K562 (cell line): ENCODE measurements at regions not wholly inside any gene's neighbourhood (a gene's known extent, or its start where the extent isn't known, plus 50 kb on each side); places are given as distances from the start of the nearest gene placed in this dataset.

Source experiments
- ATAC-seq: fragments of 200-7000 bp; cut with Tn5 transposase; 3 replicates; pipeline ENCODE4 v1.9.1; 2020; ENCODE audit warnings: moderate library complexity
- BruUV-seq: library from RNA; stranded (reverse); fragments of 400-500 nt; replicated peaks from 2 replicates; lab custom pipeline; 2021; lab: Mats Ljungman, UMichigan
- CTCF ChIA-PET: fragments of 300-600 bp; formaldehyde crosslinking; extraction: SDS; loops from one replicate; lab custom pipeline; 2021; ENCODE audit warnings: low intra/inter-chr PET ratio; lab: Yijun Ruan, JAX
- POLR2A ChIA-PET: fragments of 300-600, 350-650 bp; sonication (Branson Sonifier 250); formaldehyde crosslinking; extraction: SDS; loops from one replicate; lab custom pipeline; 2021; ENCODE audit warnings: antibody characterized with exemption, inconsistent platforms; lab: Yijun Ruan, JAX
- DNase-seq, 4 experiments: peaks; one replicate each; pipeline versions ENCODE4 v3.0.0 to v3.0.0-alpha.2; 2011 to 2018; ENCODE audit warnings: low spot score in 3 of 4, mixed read lengths in 3 of 4; ENCODE audit errors: extremely low read depth in 1 of 4
- FAIRE-seq: peaks from 2 replicates; lab custom pipeline; 2011; peaks lifted over from hg19 to GRCh38; lab: Jason Lieb, UNC
- H2AFZ ChIP-seq: 2 replicates; pipeline ENCODE4 v1.6.0; 2011; ENCODE audit warnings: low read depth, low read length, control low read depth, inconsistent platforms
- H3K27ac ChIP-seq: fragments of 200-600 bp; 3 replicates; pipeline ENCODE4 v1.8.0; 2011; ENCODE audit warnings: low read depth, mild to moderate bottlenecking, control low read depth, inconsistent platforms, low read length, moderate library complexity, mixed read lengths; ENCODE audit errors: extremely low read depth
- H3K27me3 ChIP-seq, 2 experiments: fragments of 300-600 bp in 1 of 2; 2 replicates in 1 of 2; 3 replicates in 1 of 2; pipeline versions ENCODE4 v1.6.0 to v1.8.0; 2011; ENCODE audit warnings: inconsistent platforms in 2 of 2, low read length in 2 of 2, mild to moderate bottlenecking in 1 of 2, mixed read lengths in 1 of 2, moderate library complexity in 1 of 2; ENCODE audit not compliant: control insufficient read depth in 2 of 2, insufficient read depth in 2 of 2
- H3K36me3 ChIP-seq: fragments of 300-600 bp; 3 replicates; pipeline ENCODE4 v1.8.0; 2011; ENCODE audit warnings: mild to moderate bottlenecking, low read length, inconsistent platforms; ENCODE audit not compliant: control insufficient read depth, insufficient read depth
- H3K4me1 ChIP-seq, 2 experiments: fragments of 200-600 bp in 1 of 2; replicated peaks in 1 of 2; 2 replicates in 1 of 2; 3 replicates in 1 of 2; pipeline versions ENCODE4 v1.5.1 to v1.8.0; 2011; ENCODE audit warnings: inconsistent platforms in 2 of 2, low read length in 2 of 2, mild to moderate bottlenecking in 1 of 2, mixed read lengths in 1 of 2, moderate library complexity in 1 of 2; ENCODE audit not compliant: control insufficient read depth in 2 of 2, insufficient read depth in 2 of 2
- H3K4me2 ChIP-seq: 2 replicates; pipeline ENCODE4 v1.6.1; 2011; ENCODE audit warnings: low read length, control low read depth, inconsistent platforms, mixed read lengths; ENCODE audit not compliant: insufficient read depth
- H3K4me3 ChIP-seq: fragments of 200-600 bp; sonication (generic), shearing (Covaris generic); 2 replicates; pipeline ENCODE4 v1.5.1; 2016; ENCODE audit warnings: control low read depth, inconsistent platforms
- H3K79me2 ChIP-seq: fragments of 200-600 bp; 3 replicates; pipeline ENCODE4 v1.8.0; 2011; ENCODE audit warnings: low read length, inconsistent platforms; ENCODE audit not compliant: control insufficient read depth, insufficient read depth
- H3K9ac ChIP-seq, 2 experiments: 2 replicates each; pipeline versions ENCODE4 v1.6.0 to v1.6.1; 2011; ENCODE audit warnings: low read depth in 2 of 2, low read length in 2 of 2, control low read depth in 1 of 2, inconsistent platforms in 1 of 2, mild to moderate bottlenecking in 1 of 2, mixed read lengths in 1 of 2; ENCODE audit not compliant: insufficient read depth in 1 of 2
- H3K9me1 ChIP-seq: one replicate; pipeline ENCODE4 v1.6.0; 2011; ENCODE audit warnings: inconsistent platforms, mild to moderate bottlenecking, low read length, moderate library complexity; ENCODE audit not compliant: control insufficient read depth, insufficient read depth
- H3K9me3 ChIP-seq: replicated peaks from 2 replicates; pipeline ENCODE4 v1.5.1; 2011; ENCODE audit warnings: low read depth, low read length, inconsistent platforms; ENCODE audit not compliant: control insufficient read depth, insufficient read depth
- H4K20me1 ChIP-seq: replicated peaks from 2 replicates; pipeline ENCODE4 v1.6.1; 2011; ENCODE audit warnings: low read length, inconsistent platforms, mixed read lengths; ENCODE audit not compliant: control insufficient read depth, insufficient read depth
- KDM4B ChIP-seq, 2 experiments: fragments of 450-650 bp in 1 of 2; sonication (generic) in 1 of 2; IDR thresholded peaks; 2 replicates each; pipeline ENCODE4 v1.6.1; 2016 to 2017; ENCODE audit warnings: borderline replicate concordance in 2 of 2, antibody characterized with exemption in 1 of 2, low read depth in 1 of 2, mild to moderate bottlenecking in 1 of 2
- MTF1 ChIP-seq: fragments of 250-450 bp; sonication (Bioruptor Pico); IDR thresholded peaks from 2 replicates; pipeline ENCODE4 v1.9.0; 2021; ENCODE audit warnings: moderate library complexity, mild to moderate bottlenecking, inconsistent platforms, borderline replicate concordance
- SAFB2 ChIP-seq: fragments of 200-400 bp; formaldehyde crosslinking; IDR thresholded peaks from 2 replicates; pipeline ENCODE4 v1.6.1; 2018; ENCODE audit warnings: borderline replicate concordance, low read length, low read depth, moderate library complexity; ENCODE audit not compliant: severe bottlenecking
- ZBTB9 ChIP-seq: fragments of 450-650 bp; formaldehyde crosslinking; IDR thresholded peaks from 2 replicates; pipeline ENCODE4 v1.4.0; 2020; ENCODE audit warnings: mild to moderate bottlenecking, moderate library complexity
- ZNF551 ChIP-seq: fragments of 250-450 bp; sonication (Bioruptor Pico); IDR thresholded peaks from 2 replicates; pipeline ENCODE4 v1.5.0; 2021; ENCODE audit warnings: mild to moderate bottlenecking, moderate library complexity
- WGBS: fragments of 100-300 bp; shearing (Covaris generic); methylation state at CpG from one replicate; pipeline ENCODE4 v1.1.6; 2016; ENCODE audit warnings: low coverage, mixed read lengths; ENCODE audit not compliant: insufficient coverage; ENCODE audit errors: missing lambda C conversion rate; 5-methylcytosine and 5-hydroxymethylcytosine counted together
- in situ Hi-C: fragments of 300-500 bp; cut with MboI; formaldehyde crosslinking; loops from 4 replicates; pipeline ENCODE4 v1.15.0; 2018; ENCODE audit warnings: inconsistent platforms, mixed read lengths
- intact Hi-C: fragments of 100-400 bp; cut with micrococcal nuclease; formaldehyde crosslinking; loops from 2 replicates; pipeline ENCODE4 v1.14.2; 2022
- TF ChIP-seq, protein P1 (sequence below): fragments of 250-450 bp; sonication (Bioruptor Pico); IDR thresholded peaks from 2 replicates; pipeline ENCODE4 v1.5.0; 2020; ENCODE audit warnings: mild to moderate bottlenecking
- TF ChIP-seq, protein P2 (sequence below): IDR thresholded peaks from 2 replicates; pipeline ENCODE4 v1.6.1; 2014; ENCODE audit warnings: antibody characterized with exemption
- TF ChIP-seq, protein P3 (sequence below), 2 experiments: fragments of 150-350 bp in 1 of 2; IDR thresholded peaks; 2 replicates each; pipeline ENCODE4 v1.6.1; 2012 to 2016; ENCODE audit warnings: low read depth in 2 of 2, low read length in 2 of 2, mild to moderate bottlenecking in 1 of 2, moderate library complexity in 1 of 2

GRCh38 chr7:55629051-55629677 is 56.9 kb upstream of the VOPP1 start:
- 0% methylated on average over 2 of the region's 2 CpGs for WGBS
- no peak for ATAC-seq
- Histone ChIP-seq H3K4me3 (no peak overlapping the region), H3K9me3 (no peaks in the 10 kb centered on the region), H3K9me1 (no peaks in the 10 kb centered on the region), H3K27me3 (no peaks in the 10 kb centered on the region; a peak in 1 of 5 replicates), H3K4me2 (no peak overlapping the region), H2AFZ (no peak overlapping the region), H3K36me3 (no peaks in the 10 kb centered on the region), H3K27ac (no peak overlapping the region), H3K79me2 (no peaks in the 10 kb centered on the region), H3K9ac (no peak overlapping the region), H4K20me1 (no peaks in the 10 kb centered on the region), H3K4me1 (no peaks in the 10 kb centered on the region)
- DNase-seq = no peak
- in situ Hi-C loops = no loop called here
- BruUV-seq = no TSS peak
- TF ChIP-seq, protein P1, sequence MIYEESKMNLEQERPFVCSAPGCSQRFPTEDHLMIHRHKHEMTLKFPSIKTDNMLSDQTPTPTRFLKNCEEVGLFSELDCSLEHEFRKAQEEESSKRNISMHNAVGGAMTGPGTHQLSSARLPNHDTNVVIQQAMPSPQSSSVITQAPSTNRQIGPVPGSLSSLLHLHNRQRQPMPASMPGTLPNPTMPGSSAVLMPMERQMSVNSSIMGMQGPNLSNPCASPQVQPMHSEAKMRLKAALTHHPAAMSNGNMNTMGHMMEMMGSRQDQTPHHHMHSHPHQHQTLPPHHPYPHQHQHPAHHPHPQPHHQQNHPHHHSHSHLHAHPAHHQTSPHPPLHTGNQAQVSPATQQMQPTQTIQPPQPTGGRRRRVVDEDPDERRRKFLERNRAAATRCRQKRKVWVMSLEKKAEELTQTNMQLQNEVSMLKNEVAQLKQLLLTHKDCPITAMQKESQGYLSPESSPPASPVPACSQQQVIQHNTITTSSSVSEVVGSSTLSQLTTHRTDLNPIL (CRISPR knock-in tag) = no peak
- no peak for TF ChIP-seq ZBTB9 (CRISPR knock-in tag)
- TF ChIP-seq ZNF551 (CRISPR knock-in tag) = no peak
- TF ChIP-seq SAFB2 = no peak
- TF ChIP-seq, protein P2, sequence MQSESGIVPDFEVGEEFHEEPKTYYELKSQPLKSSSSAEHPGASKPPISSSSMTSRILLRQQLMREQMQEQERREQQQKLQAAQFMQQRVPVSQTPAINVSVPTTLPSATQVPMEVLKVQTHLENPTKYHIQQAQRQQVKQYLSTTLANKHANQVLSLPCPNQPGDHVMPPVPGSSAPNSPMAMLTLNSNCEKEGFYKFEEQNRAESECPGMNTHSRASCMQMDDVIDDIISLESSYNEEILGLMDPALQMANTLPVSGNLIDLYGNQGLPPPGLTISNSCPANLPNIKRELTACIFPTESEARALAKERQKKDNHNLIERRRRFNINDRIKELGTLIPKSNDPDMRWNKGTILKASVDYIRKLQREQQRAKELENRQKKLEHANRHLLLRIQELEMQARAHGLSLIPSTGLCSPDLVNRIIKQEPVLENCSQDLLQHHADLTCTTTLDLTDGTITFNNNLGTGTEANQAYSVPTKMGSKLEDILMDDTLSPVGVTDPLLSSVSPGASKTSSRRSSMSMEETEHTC = no peak
- no peak for TF ChIP-seq MTF1 (CRISPR knock-in tag)
- no peak for TF ChIP-seq KDM4B (IDR thresholded peaks at IDR 0.05; ENCODE audit: borderline replicate concordance in 2 of 2, low read depth in 1 of 2)
- TF ChIP-seq, protein P3, sequence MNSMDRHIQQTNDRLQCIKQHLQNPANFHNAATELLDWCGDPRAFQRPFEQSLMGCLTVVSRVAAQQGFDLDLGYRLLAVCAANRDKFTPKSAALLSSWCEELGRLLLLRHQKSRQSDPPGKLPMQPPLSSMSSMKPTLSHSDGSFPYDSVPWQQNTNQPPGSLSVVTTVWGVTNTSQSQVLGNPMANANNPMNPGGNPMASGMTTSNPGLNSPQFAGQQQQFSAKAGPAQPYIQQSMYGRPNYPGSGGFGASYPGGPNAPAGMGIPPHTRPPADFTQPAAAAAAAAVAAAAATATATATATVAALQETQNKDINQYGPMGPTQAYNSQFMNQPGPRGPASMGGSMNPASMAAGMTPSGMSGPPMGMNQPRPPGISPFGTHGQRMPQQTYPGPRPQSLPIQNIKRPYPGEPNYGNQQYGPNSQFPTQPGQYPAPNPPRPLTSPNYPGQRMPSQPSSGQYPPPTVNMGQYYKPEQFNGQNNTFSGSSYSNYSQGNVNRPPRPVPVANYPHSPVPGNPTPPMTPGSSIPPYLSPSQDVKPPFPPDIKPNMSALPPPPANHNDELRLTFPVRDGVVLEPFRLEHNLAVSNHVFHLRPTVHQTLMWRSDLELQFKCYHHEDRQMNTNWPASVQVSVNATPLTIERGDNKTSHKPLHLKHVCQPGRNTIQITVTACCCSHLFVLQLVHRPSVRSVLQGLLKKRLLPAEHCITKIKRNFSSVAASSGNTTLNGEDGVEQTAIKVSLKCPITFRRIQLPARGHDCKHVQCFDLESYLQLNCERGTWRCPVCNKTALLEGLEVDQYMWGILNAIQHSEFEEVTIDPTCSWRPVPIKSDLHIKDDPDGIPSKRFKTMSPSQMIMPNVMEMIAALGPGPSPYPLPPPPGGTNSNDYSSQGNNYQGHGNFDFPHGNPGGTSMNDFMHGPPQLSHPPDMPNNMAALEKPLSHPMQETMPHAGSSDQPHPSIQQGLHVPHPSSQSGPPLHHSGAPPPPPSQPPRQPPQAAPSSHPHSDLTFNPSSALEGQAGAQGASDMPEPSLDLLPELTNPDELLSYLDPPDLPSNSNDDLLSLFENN (IDR thresholded peaks at IDR 0.05; ENCODE audit: low read depth in 2 of 2, low read length in 2 of 2) = no peak
- ChIA-PET CTCF (no interaction called here), POLR2A (interaction anchor here (0.7 kb wide), 1 partner anchor 525 kb away, joined by 3 read pairs; no protein-coding TSS in a partner anchor)
- FAIRE-seq = no peak
- intact Hi-C loops = no loop called here
